Skeletal muscle tissue (tissue), 3 donors: ENCODE measurements at regions not wholly inside any gene's neighbourhood (a gene's known extent, or its start where the extent isn't known, plus 50 kb on each side); places are given as distances from the start of the nearest gene placed in this dataset.
"Not testable (repeated sequence)": the region's sequence is repeated elsewhere in the genome, so short reads cannot be mapped to it uniquely, and the experiment has no call there.

ENCODE experiments used
- H3K27ac ChIP-seq: one replicate; pipeline ENCODE4 v1.7.0; 2013; ENCODE audit warnings: mild to moderate bottlenecking, low read depth, low read length, inconsistent platforms
- H3K27me3 ChIP-seq, 3 donors: one replicate each; pipeline ENCODE4 v1.7.0; 2013; ENCODE audit warnings: low read length in 3 of 3; ENCODE audit not compliant: control insufficient read depth in 3 of 3, insufficient read depth in 3 of 3
- H3K36me3 ChIP-seq, 3 donors: one replicate each; pipeline ENCODE4 v1.7.0; 2013; ENCODE audit warnings: low read length in 3 of 3; ENCODE audit not compliant: control insufficient read depth in 3 of 3, insufficient read depth in 3 of 3
- H3K4me1 ChIP-seq, 3 donors: one replicate each; pipeline ENCODE4 v1.7.0; 2013; ENCODE audit warnings: low read length in 3 of 3, mild to moderate bottlenecking in 3 of 3; ENCODE audit not compliant: control insufficient read depth in 3 of 3, insufficient read depth in 3 of 3
- H3K4me3 ChIP-seq, 3 donors: one replicate each; pipeline ENCODE4 v1.7.0; 2013; ENCODE audit warnings: low read length in 3 of 3
- H3K9ac ChIP-seq, 3 donors: one replicate each; pipeline ENCODE4 v1.7.0; 2013; ENCODE audit warnings: low read length in 3 of 3, mild to moderate bottlenecking in 3 of 3, moderate library complexity in 2 of 3, low read depth in 1 of 3
- H3K9me3 ChIP-seq, 3 donors: one replicate each; pipeline ENCODE4 v1.7.0; 2013; ENCODE audit warnings: low read length in 3 of 3; ENCODE audit not compliant: control insufficient read depth in 3 of 3
- donor health status: Osteomylitis.

DNA sequence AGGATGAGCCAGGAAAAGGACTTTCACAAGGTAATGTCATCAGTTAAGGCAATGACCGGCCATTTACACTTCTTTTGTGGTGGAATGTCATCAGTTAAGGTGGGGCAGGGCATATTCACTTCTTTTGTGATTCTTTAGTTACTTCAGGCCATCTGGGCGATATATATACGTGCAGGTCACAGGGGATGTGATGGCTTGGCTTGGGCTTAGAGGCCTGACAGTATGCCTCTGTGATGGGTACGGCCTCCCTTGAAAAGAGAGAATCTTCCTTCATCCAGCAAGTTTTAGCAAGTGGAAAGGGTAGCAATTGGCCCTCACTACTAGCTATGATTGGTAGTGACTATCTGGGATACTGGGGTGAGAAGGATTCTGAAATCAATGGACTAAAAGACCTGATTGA, 456.4 kb downstream of the SHISA9 start:
- not testable (repeated sequence) for H3K36me3 ChIP-seq, H3K4me1 ChIP-seq, H3K27me3 ChIP-seq, H3K27ac ChIP-seq, H3K4me3 ChIP-seq, H3K9ac ChIP-seq, H3K9me3 ChIP-seq

DNA sequence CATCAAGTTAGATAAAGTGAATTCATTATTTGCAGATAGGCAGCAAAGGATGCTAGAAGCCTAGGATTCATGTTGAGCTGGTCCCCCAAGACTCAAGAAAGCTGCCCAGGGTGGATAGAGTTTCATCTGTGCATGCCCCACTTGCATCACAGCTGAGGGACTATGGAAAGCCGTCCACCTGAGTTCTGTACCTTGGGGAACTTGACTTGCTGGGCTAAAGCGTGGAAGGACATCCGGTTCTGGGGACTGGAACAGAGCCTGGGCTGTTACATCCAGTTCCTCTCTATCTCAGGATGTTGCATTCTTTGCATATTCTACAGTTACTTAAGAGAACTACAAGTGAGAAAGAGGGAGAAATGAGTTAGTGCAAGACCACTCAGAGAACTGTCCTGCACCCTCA, 458.4 kb downstream of the SHISA9 start:
- peaks cover 0 to 8% (median 3%) of the 10 kb centered on the region in 3 donors for H3K9me3 ChIP-seq
- no peaks in the 10 kb centered on the region for H3K36me3 ChIP-seq
- no peak overlapping the region for H3K4me3 ChIP-seq
- no peak overlapping the region for H3K9ac ChIP-seq
- no peaks in the 10 kb centered on the region for H3K4me1 ChIP-seq
- no peak overlapping the region for H3K27ac ChIP-seq
- no peaks in the 10 kb centered on the region for H3K27me3 ChIP-seq

DNA sequence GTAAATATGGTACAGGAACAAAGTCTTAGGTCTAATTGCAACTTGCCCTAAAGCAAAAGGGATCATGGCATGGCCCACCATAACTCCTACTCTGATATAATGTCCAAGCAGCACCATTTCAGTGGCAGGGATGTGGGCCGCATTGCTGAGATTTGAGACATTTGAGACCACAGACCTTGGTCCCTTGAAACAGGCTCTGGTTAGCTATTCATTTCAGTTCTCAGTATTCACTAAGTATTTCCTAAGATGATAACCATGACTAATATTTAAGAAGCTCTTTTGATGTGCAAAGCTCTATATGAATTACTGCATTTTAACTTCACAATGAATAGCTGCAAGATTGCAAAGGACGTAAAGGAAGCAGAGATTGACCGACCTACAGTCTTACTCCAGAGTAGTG, 471.0 kb downstream of the SHISA9 start:
- Histone ChIP-seq H3K36me3 (no peaks in the 10 kb centered on the region), H3K4me3 (no peak overlapping the region), H3K4me1 (no peaks in the 10 kb centered on the region), H3K9ac (no peak overlapping the region), H3K27ac (no peak overlapping the region), H3K27me3 (no peaks in the 10 kb centered on the region), H3K9me3 (peaks cover 0 to 3% (median 0%) of the 10 kb centered on the region in 3 donors)

DNA sequence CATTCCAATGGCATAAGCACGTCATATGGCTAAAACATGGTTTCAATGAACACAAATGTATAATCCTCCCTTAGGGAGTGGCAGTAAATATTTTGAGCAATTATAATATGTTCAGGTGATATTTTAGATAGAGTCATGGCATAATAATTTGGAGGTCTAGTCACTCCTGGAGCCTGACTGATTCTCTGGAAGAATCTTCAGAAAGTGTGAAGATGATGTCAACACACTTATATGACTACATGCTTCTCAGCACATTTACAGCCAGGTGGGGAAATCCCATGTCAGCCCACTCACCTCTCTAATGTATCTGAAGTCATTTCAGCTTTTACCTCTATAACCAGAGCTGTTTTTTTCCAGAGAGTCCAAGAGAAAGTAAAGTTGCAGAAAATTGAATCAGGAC, 474.8 kb downstream of the SHISA9 start:
- no peak overlapping the region for H3K4me3 ChIP-seq
- no peaks in the 10 kb centered on the region for H3K4me1 ChIP-seq
- peaks cover 0 to 3% (median 2%) of the 10 kb centered on the region in 3 donors for H3K9me3 ChIP-seq
- no peak overlapping the region for H3K9ac ChIP-seq
- no peak overlapping the region for H3K27ac ChIP-seq
- no peaks in the 10 kb centered on the region for H3K27me3 ChIP-seq
- H3K36me3 ChIP-seq = no peaks in the 10 kb centered on the region

DNA sequence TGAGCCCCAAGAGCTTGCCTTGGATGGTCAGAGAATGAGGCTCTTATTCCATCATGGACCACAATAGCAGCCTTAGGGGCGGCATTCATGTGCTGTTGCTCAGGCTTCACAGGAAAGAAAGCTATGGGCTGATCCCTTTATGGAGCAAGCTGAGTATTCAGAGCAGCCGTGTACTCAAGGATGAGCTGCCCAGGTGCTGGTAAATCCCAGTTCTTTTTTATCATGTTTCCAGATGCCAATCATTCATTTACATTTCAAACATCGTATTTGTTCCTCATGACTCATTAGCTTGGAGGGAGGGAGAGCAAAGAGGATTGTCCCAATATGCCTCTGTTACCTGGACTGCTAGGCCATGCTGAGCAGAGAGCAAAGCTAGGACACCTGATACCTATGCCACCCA, 475.7 kb downstream of the SHISA9 start:
- Histone ChIP-seq H3K27ac (no peak overlapping the region), H3K4me1 (no peaks in the 10 kb centered on the region), H3K36me3 (no peaks in the 10 kb centered on the region), H3K27me3 (no peaks in the 10 kb centered on the region), H3K9ac (no peak overlapping the region), H3K9me3 (peaks cover 0 to 4% (median 3%) of the 10 kb centered on the region in 3 donors), H3K4me3 (no peak overlapping the region)

DNA sequence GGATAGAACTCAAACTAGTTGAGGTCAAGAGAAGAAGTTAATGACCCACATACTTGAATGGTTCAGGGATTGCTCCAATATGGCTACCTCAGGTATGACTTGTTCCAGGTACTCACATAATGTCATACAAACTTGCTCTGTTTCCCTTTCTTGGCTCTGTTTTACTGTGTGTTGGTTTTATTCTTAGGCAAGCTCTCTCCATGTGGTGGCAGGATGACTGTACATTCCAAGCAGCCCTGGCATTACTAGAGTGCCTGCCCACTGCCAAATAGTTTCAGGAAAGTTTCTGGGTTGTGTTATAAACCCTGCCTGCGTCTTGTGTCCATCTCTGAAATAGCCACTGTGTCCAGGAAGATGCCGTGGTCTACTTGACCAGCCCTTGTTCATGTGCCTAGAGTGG, 476.8 kb downstream of the SHISA9 start:
- Histone ChIP-seq H3K9me3 (peaks cover 0 to 4% (median 3%) of the 10 kb centered on the region in 3 donors), H3K27me3 (no peaks in the 10 kb centered on the region), H3K4me1 (no peaks in the 10 kb centered on the region), H3K36me3 (no peaks in the 10 kb centered on the region), H3K9ac (no peak overlapping the region), H3K27ac (no peak overlapping the region), H3K4me3 (no peak overlapping the region)

DNA sequence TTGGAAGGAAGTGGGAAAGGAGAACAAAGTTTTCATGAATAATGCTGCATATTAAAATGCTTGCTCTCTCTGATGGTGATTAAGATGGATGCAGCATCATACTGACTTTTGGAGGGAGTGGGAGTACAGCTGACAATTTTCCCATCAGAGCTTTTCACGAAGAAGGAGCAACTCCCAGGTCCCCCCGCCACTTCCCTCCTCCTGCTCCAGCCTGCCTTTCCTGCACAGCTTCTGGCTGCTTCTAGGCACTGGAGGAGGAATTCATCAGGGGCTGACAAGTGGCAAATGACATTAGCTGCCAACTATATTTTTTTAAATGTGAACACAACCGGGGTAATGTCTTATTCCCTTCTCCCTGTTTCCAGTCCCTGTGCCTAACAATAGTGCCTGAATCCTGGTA, 477.9 kb downstream of the SHISA9 start:
- no peaks in the 10 kb centered on the region for H3K27me3 ChIP-seq
- no peaks in the 10 kb centered on the region for H3K36me3 ChIP-seq
- H3K9ac ChIP-seq = no peak overlapping the region
- H3K9me3 ChIP-seq = peaks cover 0 to 4% (median 3%) of the 10 kb centered on the region in 3 donors
- H3K4me1 ChIP-seq = no peaks in the 10 kb centered on the region
- H3K4me3 ChIP-seq = no peak overlapping the region
- H3K27ac ChIP-seq = no peak overlapping the region

DNA sequence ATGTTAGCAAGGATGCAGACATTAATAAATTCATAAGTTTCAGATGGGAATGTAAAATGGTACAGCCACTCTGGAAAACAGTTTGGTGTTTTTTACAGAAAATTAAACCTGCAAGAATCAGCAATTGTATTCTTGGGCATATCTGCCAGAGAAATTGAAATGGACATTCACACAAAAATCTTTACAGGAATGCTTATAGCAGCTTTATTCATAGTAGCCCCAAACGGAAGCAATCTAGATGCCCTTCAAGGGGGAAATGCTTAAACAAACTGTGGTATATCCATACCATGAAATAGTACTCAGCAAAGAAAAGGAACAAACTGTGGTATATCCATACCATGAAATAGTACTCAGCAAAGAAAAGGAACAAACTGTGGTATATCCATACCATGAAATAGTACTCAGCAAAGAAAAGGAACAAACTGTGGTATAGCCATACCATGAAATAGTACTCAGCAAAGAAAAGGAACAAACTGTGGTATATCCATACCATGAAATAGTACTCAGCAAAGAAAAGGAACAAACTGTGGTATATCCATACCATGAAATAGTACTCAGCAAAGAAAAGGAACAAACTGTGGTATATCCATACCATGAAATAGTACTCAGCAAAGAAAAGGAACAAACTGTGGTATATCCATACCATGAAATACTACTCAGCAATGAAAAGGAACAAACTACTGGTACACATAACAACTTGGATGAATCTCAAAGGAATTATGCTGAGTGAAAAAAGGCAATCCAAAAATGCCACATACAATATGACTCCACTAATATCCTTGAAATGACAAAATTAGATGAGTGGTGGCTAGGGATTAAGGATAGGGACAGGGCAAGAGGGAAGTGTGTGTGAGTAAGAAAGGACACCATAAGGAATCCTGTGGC, 484.0 kb downstream of the SHISA9 start:
- not testable (repeated sequence) for H3K9ac ChIP-seq, H3K27me3 ChIP-seq, H3K4me3 ChIP-seq, H3K36me3 ChIP-seq, H3K27ac ChIP-seq, H3K4me1 ChIP-seq
- peaks cover 0 to 12% (median 0%) of the 10 kb centered on the region in 3 donors for H3K9me3 ChIP-seq

DNA sequence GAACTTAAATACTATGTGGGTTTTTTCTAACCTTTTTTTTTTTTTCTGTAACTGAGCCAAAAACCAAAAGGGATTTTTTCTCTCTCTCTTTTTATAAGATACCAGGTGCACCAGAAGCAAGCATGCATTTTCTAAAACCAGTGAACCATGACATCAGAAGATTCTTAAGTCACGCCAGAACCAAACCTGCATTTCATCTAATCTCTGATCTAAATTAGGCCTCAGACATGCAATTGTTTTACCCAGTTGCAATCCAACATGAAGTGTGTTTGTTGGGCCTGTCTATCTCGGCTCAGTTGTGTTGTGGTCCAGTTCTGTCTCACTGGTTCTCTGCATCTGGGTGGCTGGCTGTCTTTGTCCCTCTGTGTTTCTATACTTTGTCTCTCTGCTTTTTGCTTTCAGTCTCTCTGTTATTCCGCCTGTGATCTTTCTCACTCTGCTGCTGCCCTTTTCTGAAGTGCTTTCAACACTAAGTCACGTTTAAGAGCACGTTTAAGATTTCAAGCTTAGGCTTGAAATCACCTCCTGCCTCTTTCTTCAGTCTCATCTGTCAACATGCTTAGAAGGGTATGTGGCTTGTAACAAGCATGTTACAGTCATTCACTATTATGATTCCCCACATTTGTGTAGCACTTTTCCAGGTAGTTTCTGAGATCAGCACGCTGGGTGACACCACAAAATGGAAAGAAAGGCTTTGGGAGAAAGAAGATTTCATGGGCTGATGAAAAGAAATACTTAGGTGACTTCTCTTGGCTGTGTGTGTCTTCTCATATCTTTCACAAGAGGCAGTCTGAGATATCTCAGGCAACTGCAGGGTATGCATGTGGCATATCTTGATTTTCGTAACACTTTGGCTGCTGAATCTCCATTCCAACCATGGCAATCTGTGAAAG, 488.9 kb downstream of the SHISA9 start:
- no peak overlapping the region for H3K4me3 ChIP-seq
- H3K27ac ChIP-seq = no peak overlapping the region
- peaks cover 0 to 4% (median 0%) of the 10 kb centered on the region in 3 donors for H3K9me3 ChIP-seq
- H3K9ac ChIP-seq = no peak overlapping the region
- H3K36me3 ChIP-seq = no peaks in the 10 kb centered on the region
- H3K4me1 ChIP-seq = no peaks in the 10 kb centered on the region
- H3K27me3 ChIP-seq = no peaks in the 10 kb centered on the region

DNA sequence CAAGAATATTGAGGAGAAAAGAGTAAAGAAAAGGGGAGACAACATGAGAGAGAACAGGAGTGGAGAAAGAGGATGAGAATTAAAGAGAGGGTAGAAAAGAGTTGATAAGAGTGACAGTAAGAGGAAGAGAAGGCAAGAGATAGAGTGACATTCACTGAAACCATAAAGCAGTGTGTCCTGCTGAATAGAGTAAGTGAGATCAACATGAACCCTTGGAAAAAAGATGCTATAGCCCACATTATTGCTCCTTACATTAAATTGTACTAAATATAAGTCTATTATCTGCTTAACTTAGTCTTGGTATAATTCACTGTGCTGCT, 489.5 kb downstream of the SHISA9 start:
- H3K4me1 ChIP-seq = no peaks in the 10 kb centered on the region
- no peaks in the 10 kb centered on the region for H3K36me3 ChIP-seq
- no peak overlapping the region for H3K4me3 ChIP-seq
- peaks cover 0 to under 1% (median 0%) of the 10 kb centered on the region in 3 donors for H3K9me3 ChIP-seq
- H3K27ac ChIP-seq = no peak overlapping the region
- no peak overlapping the region for H3K9ac ChIP-seq
- H3K27me3 ChIP-seq = no peaks in the 10 kb centered on the region
